GM18511 (cell line): ENCODE measurements at regions not wholly inside any gene's neighbourhood (a gene's known extent, or its start where the extent isn't known, plus 50 kb on each side); places are given as distances from the start of the nearest gene placed in this dataset.
"Not testable (repeated sequence)": the region's sequence is repeated elsewhere in the genome, so short reads cannot be mapped to it uniquely, and the experiment has no call there.

Experiments used
- ATAC-seq: cut with Tn5 transposase; IDR thresholded peaks from one replicate; pipeline ENCODE4 v1.9.1; 2021; ENCODE audit warnings: mild to moderate bottlenecking, moderate library complexity; ENCODE audit not compliant: unreplicated experiment

GRCh38 chr2:107535905-107536689 lies 290.6 kb upstream of the RGPD4 start:
- not testable (repeated sequence) for ATAC-seq

DNA sequence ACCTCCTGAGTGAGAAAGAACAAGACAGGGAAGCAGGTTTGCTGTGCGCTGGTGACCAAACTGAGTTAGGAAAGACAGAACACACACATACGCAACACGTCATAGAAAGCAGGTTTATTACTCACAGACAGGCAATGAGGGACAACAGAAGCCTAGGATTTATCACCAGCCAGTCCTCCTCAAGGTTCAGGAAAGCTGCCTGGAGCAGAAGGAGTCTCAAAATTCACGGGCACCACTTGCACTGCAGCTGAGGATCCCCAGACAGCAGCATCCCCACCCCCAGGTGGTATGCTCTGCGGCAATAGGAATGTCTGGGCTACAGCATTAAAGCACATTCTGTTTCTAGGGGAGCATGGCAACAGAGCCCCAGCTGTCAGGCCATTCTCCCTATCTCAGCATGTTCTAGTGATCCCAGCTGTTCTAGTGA lies 284.4 kb upstream of the RGPD4 start:
- no peak for ATAC-seq

DNA sequence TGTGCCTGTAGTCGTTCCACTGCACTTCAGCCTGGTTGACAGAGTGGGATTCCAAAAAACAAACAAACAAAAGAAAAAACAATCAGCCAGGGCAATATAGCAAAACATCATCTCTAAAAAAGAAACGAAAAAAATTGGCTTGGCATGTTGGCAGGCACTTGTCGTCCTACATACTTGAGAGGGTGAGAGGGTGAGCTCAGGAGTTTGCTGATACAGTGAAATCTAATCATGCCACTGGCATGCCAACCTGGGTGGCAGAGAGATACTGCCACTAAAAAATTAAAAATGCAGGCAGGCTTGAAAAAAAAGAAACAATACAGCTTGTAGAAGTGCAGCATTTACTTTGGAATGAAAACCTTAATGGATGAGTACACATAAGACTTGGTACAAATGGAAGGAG lies 282.9 kb upstream of the RGPD4 start:
- no peak for ATAC-seq

GRCh38 chr2:107545066-107545465 lies 281.6 kb upstream of the RGPD4 start:
- no peak for ATAC-seq

GRCh38 chr2:107545851-107546250 lies 280.8 kb upstream of the RGPD4 start:
- no peak for ATAC-seq

GRCh38 chr2:107548216-107548615 lies 278.5 kb upstream of the RGPD4 start:
- no peak for ATAC-seq

DNA sequence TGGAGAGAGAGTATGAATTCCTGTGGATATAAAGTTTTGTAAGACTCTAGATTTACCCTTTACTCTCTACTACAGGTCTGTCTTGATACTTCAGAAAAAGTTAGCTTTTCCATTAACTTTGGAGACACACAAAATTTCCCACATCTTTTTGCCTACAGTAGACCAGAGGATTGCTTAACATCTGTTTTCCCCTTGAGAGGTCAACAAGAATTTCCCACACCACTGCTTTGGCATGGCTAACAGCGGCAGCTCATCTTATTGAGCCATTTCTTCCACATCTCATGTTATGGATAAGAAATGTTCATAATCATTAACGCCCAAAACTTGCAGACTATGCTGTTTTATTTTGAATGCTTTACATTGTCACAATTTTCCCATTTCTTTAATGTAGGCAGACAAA lies 273.6 kb upstream of the RGPD4 start:
- ATAC-seq: no peak

DNA sequence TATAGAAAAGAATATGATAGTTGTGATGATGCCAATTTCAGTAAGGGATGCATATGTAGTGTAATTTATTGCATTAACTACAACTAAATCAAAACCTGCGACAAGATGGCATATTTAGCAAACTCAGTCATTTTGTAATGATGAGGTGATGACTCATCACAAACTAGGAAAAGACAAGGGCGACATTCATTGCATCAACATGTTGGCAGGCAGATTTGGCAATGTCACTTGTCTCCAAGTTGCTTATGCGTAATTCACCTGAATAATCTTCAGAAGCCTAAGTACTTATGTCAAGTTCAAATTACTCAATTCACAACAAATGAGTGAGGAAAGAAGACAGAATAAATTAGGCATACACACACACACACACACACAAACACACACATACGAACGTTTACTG lies 273.2 kb upstream of the RGPD4 start:
- ATAC-seq: no peak

DNA sequence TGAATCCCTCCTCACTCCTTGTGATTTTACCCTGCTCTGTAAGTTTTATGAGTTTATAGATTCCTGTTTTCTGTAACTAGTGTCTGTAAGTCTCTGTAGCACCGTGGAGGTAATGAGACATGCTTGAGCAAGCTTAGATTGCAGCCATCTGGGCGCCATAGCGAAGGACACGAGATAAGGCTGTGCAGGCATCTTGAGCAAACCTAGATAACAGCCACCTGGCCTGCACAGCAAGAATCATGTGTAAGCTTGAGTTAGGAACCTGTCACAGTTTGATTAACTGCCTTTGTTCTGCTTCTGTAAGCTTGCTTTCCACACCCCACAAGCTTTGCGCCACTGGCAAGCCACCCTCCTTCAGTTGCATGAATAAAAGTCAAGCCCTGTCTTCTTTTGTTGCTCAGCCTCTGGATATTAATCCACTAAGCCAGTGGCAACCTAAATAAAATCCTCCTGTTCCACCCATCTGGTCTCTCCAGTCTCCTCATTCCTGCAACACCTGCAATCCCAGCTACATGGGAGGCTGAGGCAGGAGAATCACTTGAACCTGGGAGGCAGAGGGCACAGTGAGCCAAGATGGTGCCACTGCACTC lies 270.6 kb upstream of the RGPD4 start:
- ATAC-seq: no peak

DNA sequence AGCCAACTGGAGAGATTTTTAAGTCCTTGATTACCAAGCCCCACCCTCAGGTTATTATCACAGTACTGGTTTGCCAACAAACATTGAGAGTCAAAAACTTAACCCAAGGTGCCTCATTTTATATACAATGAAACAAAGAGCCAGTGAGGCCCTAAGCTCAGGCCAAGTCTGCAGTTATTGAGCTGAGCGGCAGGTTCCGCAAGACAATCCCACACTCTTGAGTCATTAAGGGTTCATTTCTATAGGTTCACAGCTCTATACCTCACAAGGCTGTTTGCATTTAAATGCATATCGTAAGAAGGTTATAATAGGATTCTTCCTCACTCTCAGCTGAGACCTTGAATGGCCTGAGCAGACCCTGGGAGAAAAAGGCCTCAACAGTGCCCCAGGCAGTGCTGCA lies 268.4 kb upstream of the RGPD4 start:
- no peak for ATAC-seq

GRCh38 chr2:107569496-107569895 lies 257.2 kb upstream of the RGPD4 start:
- ATAC-seq: no peak

DNA sequence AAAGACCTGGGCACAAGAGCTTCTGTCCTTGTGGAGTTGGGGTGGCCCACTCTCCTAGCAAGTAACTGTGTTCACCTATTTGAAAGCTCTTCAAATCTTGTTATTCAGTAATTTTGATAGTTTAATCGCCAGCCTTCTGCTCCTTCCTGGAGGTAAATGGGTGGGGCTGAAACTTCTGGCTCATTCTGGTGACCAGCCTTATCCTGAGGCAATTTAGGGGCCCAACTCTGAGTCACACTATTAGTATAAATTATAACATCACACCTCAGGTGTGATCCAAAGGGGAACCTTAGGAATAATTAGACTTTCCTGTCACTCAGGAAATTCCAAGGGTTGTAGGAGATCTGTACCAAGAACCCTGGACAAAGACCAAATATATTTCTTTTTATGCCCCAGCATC lies 255.8 kb upstream of the RGPD4 start:
- ATAC-seq: no peak

GRCh38 chr2:107572890-107573289 lies 253.8 kb upstream of the RGPD4 start:
- ATAC-seq: not testable (repeated sequence)

GRCh38 chr2:107576991-107577390 lies 249.7 kb upstream of the RGPD4 start:
- no peak for ATAC-seq

DNA sequence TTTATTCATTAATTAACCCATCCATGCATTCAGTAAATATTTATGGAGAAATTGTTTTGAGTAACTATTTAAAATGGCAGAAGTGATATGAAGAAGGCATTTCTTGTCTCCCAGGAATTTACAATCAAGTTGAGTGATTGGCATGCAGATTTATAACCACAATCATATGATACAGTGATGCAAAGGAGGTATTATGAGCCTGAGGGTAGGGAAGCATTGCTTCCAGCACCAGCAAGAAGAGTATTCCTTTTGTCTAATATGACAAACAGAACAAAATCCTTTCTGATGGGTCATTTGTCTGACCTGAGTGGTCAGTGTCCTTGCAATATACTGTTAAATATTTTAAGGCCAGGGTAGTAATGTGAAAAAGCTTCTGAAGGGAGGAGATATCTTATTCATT lies 244.2 kb upstream of the RGPD4 start:
- ATAC-seq: no peak

DNA sequence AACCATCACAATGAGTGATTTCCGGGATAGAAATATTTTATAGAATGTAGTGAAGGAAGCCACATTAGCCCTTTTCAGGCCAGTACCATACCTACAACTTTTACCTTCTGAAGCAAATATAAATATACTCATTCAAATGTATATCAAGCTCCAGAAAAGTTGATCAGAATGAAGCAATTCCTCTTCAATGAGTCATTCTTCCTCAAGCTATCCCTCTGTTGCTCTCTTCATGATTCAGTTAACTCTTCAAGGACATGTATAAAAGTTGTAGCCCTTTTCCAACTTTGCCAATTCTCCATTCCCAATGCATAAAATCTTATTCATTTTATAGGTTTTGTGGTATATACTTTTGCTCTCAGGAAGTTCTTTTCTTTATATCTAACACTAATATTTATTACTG lies 242.1 kb upstream of the RGPD4 start:
- no peak for ATAC-seq

GRCh38 chr2:107585851-107586250 lies 240.8 kb upstream of the RGPD4 start:
- no peak for ATAC-seq

GRCh38 chr2:107588181-107588580 lies 238.5 kb upstream of the RGPD4 start:
- ATAC-seq: no peak

DNA sequence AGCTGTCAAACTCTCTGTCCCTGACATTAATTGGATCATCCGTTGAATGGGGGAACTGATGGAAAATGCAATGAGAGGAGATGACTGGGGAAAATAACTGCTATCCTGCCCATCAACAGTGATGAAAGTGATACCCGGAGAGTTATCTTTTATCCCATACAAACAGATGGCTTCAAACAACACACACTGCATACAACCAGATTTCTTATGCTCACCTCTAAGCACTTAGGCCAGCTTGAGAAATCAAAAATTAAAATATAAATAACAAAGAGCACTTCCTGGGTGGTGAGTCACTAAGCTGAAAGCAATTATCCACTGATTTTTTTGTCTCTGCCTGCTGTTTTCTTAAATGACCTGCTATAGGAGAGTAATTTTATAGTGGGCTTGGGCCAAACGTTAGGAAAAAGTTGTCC lies 237.6 kb upstream of the RGPD4 start:
- ATAC-seq: no peak

GRCh38 chr2:107591561-107592279 lies 235.0 kb upstream of the RGPD4 start:
- ATAC-seq: no peak

DNA sequence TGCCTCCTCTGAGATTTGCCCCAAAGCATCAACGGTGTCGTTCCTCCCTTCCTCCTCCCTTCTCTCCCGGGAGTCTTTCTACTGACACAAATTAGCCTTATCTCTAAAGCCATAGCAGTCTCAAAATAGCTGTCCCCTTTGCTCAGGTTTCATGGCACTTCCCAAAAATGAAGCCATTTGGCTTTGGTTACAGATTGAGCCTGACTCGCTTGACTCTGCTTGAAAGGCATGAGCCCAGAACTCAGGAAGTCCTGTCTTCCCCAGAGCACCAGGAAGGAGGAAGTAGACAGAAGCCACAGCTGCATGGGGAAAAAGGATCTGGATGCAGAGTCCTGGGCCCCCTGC lies 234.4 kb upstream of the RGPD4 start:
- no peak for ATAC-seq

DNA sequence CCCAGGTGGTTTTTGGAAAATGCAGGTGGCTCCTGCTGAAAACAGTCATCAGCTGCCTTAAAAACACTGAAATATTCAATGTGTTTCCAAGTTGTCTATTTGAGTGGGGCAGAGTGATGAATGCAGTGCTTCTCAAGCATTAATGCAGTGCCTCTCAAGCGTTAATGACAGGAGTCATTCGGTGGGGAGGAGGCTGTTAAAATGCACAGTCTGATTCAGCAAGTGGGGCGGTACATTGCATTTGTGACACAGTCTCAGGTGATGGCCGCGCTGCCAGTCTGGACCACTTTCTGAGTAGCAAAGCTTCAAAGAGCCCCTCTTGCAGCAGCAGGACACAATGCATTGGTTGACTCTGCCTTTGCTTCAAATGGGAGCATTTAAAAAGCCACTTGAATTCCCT lies 231.4 kb upstream of the RGPD4 start:
- ATAC-seq: no peak
